ENCODE measurements at regions not wholly inside any gene's neighbourhood (a gene's known extent, or its start where the extent isn't known, plus 50 kb on each side); places are given as distances from the start of the nearest gene placed in this dataset.
A peak's percentile ranks its signal among the peaks of the same experiment; 100 is the strongest.
"Not testable (repeated sequence)": the region's sequence is repeated elsewhere in the genome, so short reads cannot be mapped to it uniquely, and the experiment has no call there.

DNA sequence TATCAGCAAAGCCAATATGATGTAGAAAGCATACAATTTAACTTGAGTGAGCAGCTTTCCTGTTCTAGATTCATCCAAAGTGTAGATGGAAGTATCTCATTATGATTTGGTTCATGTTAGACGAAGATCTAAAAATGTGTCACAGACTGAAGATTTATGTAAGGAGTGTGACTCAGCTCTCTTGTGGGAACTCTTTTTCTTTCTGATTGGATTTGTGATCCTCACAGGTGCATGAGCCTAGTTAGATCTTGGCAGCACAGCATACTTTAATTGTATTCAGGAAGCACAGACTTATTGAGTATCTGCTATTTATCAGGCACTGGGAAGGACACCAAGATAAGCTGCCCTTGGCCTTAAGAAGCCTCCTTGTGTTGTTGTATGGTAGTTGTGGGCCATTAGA is 147.1 kb downstream of the C11orf91 start:
- no peak for DNase-seq

DNA sequence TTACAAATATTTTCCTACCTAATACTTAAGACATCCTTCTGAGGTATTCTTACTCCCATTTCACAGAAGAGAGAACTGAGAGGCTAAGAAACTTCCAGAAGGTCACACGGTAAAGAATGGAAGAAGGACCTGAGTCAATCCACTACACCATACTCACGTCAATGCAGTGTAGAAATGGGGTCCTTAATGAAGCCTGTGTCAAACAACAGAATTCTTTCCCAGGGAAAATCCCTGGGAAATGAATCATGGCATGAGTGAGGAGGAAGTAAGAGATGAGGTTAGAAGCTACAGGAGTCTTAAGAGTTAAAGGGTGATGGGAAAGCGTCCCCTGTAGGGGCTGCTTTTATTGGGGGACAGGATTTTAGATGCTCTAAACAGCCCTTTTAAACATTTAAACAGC is 147.9 kb downstream of the C11orf91 start:
- DNase-seq: no peak

DNA sequence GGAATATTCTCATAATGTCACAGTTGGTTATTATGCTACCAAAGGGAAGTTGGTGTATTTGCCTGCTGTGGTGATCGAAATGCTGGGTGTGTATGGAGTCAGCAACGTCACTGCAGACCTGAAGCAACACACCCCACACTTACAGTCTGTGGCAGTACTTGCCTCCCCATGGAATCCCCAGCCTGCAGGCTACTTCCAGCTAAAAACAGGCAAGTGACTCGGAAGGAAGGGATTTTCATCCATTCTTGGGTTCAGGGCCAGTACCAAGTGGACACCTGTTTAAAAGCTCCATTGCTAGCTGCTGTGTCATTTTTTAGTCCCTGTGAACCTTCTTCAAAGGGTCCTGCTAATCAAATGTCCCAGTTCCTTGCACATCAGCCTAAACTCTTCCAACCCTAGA is 149.6 kb downstream of the C11orf91 start:
- DNase-seq: no peak

DNA sequence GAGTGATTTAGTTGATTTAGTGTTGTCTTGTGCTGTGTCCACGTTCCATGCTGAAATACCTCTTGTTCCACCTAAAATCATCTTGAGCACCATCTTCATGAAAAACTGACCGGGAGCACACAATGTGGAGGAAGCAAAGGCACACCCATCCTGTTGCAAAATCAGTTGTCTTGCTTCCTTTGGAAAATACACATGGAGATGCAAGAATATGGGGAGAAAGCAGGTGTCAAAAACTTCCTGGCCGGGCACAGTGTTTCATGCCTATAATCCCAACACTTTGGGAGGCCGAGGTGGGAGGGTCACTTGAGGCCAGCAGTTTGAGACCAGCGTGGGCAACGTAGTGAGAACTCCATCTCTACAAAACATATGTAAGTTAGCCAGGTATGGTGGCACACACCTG is 151.1 kb downstream of the C11orf91 start:
- DNase-seq: no peak

DNA sequence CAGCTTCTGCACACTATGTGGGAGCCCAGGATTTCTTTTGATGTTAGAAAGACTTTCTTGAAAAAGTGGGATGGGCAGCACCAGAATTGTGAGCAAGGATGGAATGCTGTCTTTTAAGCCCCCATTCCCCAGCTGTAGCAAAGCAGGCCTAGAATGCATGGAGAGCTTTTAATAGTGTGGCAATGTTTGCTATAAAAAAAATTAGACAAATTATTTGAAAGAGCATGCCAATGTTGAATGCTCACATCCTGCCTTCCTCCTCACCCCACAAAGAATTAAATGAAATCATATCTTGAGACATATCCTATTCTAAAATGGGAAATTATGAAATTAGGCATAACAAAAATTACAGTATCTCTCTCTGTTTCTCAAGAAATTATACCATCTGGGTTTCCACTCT is 154.7 kb downstream of the C11orf91 start:
- DNase-seq: no peak

DNA sequence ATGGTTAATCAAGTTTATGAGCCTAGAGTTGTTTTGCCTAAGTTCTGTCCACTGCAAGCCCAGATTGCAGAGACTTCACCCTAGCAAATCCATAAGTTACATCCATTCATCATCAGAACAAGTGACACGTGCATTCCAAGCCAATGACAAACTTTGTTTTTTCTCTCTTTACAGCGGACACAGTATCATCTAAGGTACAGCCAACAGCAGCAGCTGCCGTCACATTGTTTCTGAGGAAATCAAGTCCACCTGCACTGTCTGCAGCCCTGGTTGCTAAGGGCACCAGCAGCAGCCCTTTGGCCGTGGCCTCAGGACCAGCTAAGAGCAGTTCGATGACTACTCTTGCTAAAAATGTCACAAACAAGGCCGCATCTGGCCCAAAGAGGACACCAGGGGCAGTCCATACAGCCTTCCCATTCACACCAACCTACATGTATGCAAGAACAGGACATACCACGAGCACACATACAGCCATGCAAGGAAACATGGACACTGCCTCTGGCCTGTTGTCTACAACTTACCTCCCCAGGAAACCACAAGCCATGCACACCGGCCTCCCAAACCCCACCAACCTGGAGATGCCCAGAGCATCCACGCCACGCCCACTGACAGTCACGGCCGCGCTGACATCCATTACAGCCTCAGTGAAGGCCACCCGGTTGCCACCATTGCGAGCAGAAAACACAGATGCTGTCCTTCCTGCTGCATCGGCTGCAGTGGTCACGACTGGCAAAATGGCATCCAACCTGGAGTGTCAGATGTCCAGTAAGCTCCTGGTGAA is 155.8 kb downstream of the C11orf91 start:
- no peak for DNase-seq

DNA sequence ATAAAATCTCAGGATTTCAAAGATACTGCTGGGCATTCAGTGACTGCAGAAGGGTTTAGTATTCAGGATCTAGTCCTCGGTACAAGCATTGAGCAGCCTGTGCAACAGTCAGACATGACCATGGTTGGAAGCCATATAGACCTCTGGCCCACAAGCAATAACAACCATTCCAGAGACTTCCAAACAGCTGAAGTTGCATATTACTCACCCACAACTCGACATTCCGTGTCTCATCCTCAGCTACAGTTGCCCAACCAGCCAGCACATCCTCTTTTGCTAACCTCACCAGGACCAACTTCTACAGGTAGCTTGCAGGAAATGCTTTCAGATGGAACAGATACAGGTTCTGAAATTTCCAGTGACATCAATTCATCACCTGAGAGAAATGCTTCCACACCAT is 156.8 kb downstream of the C11orf91 start:
- DNase-seq: no peak

DNA sequence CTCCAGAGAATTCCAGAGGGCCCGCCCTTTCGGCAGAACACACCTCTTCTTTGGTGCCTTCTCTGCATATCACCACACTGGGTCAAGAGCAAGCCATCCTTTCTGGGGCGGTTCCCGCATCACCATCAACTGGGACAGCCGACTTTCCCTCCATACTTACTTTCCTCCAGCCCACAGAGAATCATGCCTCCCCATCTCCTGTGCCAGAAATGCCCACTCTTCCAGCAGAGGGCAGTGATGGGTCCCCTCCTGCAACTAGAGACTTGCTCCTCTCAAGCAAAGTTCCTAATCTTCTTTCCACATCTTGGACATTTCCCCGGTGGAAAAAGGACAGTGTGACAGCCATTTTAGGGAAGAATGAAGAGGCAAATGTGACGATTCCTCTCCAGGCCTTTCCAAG is 157.7 kb downstream of the C11orf91 start:
- peak; percentile 44 to 56 for DNase-seq

DNA sequence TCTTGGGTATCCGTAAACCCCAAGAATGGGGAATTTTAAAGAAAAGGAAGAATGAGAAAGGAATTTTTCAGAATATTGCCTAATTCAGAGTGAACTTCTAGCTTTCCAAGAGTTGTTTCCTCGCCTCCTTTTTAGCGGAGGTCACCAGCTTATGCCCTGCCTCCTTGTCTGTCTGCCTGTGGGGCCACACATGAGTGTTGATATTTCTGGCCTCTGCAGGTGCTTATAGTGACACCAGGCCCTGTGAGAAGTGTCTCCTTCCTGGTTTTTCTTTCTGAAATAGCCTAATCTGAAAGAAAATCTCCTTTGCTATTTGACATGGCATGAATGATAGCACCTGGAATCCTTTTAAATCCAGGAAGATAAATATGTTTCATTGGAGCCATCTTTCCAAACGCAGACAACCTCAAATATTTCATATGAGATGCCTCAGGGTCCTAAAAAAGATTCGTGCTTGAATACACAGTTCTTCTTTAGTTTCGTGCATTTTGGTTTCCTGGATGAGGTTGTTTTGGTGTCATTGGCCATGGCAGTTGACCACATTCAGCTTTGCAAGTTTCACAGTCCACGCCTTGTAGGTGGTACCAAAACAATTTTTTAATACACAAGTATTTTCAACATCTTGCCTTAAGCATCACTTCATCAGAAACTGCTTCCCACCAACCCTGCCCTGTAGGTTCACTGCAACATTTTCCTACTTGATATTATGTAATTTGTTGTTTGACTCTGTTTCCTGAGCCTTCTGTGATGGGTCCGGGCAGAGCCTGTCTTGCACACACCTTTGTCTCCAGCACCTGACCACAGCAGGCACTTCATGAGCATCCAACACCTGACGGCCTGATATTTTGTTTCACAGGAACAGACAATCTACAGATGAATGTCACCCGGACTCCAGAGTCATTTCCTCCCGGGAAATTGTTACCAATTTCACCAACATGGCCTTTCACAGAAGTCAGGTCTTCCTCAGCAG is 159.4 kb downstream of the C11orf91 start:
- DNase-seq: no peak

DNA sequence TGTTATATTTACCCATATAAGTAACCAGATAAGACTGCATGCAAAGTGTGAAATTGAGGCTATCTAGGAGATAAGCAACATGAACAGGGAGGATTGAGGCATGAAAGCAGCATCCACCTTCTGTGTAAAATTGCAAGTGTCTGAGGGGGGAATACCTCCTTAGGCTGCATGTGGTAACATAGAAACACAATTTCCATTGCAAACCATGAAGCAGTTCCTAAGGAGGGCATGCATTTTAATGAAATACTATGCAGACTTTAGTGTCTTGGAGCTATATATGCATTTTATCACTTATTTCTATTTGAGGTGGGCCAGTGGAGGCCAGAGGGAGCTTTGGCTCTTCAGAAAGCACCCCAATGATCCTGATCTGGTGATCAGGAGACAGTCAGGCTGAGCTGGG is 160.2 kb downstream of the C11orf91 start:
- DNase-seq: no peak

DNA sequence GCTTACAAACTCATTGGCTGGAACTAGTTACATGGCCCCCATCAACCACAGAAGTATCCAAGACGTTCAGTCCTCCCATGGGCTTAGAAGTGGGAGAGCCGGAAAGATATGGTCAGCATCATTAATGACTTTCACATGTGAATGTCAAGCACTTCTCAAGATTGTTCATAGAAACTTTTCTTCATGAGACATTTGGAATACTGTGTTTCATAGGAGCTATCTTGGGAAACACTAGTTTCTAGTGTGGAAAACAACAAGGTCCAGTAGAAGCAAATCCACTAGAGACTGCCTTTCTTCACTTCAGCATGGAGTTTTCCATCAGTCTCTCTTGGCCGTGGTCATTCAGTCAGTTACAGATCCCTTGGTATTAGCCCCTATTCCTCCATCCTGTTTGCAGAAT is 160.9 kb downstream of the C11orf91 start:
- DNase-seq: no peak

DNA sequence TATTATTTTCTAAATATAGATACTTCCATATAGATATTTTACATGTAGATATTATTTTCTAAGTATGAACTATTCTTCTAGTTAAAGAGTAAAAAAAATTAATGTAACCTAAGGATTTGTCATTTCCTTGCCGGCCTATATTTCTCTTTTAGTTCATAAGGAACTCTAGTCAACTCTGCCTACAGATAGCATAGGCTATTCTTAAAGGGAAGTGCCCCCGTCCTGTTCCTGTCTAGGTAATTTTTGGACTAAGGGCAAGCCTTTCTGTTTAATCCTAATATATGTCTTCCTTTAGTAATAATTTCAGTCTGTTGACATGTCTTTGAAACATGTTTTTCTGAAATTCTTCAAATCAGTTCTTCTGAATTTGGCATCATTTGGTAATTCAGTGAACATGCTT is 161.9 kb downstream of the C11orf91 start:
- no peak for DNase-seq

DNA sequence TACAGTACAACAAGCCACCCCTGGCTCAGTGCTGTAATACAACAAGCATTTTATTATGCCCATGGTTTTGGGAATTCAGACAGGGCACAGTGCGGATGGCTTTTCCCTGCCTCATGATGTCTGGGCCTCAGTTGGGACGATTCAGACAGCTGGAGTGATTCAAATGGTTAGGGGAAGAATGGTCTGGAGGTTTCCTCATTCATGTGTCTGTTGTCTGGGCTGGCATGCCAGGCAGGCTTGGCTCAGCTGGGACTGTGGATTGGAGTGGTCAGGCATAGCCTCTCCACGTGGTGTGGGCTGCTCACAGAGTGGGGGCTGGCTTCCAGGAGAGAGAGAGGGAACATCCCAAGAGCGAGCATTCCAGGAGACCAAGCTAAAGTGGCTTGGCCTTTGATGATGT is 164.4 kb downstream of the C11orf91 start:
- no peak for DNase-seq

DNA sequence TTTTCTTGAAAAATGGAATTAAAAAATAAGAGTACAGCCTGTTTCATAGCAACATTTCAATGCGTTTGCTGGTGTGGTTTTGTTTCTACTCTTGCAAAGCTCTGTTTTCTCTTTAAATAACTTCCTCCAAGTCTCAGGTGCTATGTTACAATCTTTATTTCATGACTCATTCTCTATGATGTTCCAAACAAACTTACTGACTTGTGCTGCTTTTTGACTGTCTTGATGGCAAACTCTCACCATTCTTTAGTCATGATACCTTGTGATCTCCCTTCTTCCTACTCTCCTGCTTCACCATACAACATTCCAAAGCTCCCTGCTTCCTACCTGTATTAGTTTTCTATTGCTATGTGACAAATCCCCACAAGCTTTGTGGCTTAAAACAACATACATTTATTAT is 166.1 kb downstream of the C11orf91 start:
- DNase-seq: no peak

DNA sequence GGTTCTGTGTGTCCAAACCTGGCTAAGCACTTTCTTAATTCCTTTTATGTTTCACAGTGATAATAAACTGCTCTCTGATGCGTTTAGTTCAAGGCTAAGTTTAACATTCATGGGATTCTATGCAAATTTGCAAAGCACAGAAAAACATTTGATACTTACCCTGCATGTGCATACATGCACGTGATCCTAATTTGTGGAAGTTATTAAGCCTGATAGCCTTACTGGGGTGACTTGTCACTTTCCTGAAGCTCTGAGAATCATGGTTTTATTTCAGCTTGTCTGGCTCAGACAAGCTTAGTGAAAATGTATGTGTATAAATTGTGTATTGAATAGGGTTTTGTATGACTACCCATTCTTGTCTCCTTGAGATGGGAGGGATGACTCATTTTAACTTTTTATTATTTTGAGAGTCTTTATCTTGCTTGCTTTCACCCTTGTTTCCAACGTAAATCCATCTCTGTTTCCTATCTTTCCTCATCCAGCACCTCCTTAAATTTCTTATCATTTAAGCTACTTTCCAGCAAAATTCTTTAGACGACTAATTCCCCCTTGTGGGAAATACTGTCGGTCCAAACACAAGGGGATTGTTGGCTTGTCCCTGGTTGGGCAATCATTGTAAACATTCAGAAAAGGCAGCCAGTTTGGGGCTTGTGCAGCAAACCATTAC is 167.1 kb downstream of the C11orf91 start:
- no peak for DNase-seq

DNA sequence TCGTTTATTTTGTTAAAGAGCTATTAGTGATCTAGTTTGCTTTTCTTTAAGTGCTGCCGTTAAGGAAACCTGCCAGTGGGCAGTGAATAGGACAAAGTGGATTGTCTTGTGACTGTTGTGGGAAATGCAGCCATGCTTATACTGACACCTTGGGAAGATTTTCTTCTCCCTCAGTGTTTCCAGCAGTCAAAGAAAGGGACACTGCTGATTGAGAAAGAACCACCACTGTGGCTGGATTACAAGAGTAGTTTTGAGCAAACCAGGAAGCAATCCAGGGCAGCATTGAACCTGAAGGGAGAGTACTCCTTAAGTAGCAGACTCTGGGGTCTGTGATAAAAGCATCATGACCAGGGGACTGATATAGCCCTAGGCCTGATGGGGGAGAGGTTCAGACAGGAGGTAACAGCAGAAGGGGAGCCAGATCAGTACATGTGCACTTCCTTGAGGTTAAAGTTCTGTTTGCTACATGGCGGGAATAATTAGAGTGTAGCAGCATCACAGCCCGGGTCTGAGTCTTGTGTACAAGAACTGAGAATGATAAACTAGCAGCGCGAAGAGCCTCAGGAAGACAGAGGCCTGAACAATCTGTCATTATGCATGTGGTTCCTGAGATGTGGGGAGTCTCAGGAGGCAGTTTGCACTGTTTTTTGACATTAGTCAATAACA is 167.8 kb downstream of the C11orf91 start:
- no peak for DNase-seq

DNA sequence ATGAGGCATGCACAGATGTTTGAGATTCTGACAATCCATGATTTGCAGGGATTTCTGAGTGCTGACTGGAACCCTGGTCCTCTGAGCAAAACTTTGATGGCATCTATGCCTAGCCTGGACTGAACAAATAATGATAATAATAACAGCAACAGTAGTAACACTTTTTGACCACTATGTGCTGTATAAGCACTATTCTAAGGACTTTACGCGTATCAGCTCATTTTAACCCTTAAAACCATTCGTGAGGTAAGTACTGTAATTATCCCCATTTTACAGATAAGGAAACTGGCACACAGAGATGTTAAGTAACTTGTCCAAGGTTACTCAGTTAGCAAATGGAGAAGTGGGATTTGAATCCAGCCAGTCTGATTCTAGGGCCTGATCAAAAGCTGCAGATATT is 168.4 kb downstream of the C11orf91 start:
- DNase-seq: no peak

DNA sequence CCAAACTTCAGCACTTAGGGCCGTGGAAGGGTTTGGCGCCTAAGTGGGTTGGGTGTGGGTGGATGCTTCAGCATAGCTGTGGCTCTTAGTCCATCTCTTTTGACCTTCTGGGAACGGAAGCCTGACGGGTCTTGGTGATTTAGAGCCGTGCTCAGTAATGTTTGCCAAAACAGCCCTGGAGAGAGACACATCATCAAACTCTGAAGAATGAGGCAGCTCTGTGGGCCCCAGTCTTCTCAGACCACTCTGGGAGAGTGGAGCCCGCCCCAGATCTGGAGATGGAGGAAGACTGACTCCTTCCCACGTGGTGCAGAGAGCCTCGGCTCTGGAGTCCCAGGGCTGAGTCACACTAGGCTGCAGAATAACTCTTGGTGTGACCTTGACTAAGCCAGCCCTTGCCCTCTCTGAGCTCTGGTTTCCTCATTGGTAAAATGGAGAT is 168.9 kb downstream of the C11orf91 start:
- no peak for DNase-seq

DNA sequence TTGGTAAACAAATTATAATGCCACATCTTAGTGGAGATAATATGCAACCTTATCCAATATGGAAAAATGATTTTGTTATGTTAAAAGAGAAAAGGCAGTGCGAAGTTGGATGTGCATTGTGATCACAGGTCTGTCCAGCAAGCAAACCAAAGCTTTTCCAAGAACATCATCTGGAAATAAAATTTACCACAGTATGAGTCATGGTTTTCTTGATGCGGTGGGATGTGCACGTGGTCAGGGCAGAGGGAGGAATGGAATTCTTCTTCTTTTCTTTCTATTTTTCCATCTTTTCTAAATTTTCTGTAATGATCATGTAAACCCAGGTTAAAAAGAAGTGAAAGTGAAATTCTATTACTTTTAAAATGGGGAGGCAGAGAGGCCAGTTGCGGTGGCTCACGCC is 169.8 kb downstream of the C11orf91 start:
- DNase-seq: no peak

DNA sequence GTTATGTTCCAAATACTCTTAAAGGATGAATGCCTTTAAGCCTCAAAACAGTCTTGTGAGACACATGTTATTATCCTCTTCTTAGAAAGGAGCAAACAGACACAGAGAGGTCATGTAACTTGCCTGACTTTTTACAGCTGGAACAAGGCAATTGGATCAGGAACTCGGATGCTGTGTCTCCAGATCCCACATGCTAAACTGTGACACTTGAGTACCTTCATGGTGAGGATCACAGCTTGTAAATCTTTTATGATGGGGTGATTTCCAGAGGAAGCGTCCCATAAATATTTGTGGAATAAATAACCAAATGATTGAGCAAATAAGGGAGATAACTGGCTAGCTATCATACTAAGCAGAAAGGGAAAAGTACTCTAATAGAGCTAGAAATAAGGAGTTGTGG is 171.2 kb downstream of the C11orf91 start:
- DNase-seq: no peak

DNA sequence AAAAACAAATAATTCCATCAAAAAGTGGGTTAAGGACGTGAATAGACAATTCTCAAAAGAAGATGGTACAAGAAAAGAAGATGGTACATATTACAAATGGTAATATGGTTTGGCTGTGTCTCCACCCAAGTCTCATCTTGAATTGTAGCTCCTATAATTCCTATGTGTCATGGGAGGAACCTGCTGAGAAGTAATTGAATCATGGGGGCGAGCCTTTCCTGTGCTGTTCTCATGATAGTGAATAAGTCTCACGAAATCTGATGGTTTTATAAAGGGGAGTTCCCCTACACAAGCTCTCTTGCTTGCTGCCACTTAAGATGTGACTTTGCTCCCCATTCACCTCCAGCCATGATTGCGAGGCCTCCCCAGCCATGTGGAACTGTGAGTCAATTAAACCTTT is 172.9 kb downstream of the C11orf91 start:
- not testable (repeated sequence) for DNase-seq

DNA sequence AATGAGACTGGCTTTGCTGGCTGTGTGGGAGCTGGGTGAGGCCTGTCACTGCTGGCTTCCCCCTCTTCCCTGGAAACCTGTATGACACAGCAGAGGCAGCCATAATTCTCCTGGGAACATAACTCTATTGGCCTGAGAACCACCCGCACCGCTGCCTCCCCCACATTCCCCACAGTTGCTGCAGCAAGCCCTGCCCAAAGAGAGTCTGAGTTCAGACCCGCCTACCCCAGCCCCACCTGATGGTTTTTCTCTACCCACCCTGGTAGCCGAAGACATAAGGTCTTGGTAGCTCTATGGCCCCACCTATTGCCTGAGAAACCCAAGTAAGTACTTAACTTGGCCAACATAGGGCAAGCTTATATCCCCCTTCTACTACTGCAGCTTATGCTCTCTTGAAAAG is 174.8 kb downstream of the C11orf91 start:
- DNase-seq: no peak

DNA sequence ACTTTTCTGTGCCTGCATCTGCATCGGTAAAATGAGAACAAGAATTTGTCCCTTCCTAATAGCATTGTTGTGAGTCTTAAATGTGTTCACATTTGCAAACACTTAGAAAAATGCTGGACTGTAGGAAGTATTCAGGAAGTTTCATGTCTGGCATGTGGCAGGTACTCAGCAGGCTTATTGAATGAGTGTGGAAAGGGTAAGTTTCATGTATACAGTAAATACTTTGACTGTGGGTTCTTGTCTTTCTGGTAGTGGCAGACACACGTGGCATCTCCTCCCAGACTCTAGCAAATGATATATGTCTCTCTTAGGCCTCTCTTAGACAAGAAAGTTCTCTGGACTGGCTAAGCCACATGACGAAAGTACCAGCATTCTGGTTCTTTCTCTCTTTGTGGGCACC is 179.2 kb downstream of the C11orf91 start:
- no peak for DNase-seq

All from activated T-cell treated with anti-CD3 and anti-CD28 coated beads, Interleukin-2, amount 50 U/mL, for 48 hours (primary cell).